ENCODE measurements at regions not wholly inside any gene's neighbourhood (a gene's known extent, or its start where the extent isn't known, plus 50 kb on each side); places are given as distances from the start of the nearest gene placed in this dataset.

GRCh38 chr7:12508005-12508404 lies 62.5 kb upstream of the SCIN start:
- TF ChIP-seq, protein P1, sequence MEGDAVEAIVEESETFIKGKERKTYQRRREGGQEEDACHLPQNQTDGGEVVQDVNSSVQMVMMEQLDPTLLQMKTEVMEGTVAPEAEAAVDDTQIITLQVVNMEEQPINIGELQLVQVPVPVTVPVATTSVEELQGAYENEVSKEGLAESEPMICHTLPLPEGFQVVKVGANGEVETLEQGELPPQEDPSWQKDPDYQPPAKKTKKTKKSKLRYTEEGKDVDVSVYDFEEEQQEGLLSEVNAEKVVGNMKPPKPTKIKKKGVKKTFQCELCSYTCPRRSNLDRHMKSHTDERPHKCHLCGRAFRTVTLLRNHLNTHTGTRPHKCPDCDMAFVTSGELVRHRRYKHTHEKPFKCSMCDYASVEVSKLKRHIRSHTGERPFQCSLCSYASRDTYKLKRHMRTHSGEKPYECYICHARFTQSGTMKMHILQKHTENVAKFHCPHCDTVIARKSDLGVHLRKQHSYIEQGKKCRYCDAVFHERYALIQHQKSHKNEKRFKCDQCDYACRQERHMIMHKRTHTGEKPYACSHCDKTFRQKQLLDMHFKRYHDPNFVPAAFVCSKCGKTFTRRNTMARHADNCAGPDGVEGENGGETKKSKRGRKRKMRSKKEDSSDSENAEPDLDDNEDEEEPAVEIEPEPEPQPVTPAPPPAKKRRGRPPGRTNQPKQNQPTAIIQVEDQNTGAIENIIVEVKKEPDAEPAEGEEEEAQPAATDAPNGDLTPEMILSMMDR (IDR thresholded peaks at IDR 0.05), result no peak
- TF ChIP-seq POLR2AphosphoS5 (IDR thresholded peaks at IDR 0.05), result no peak
- no peak for TF ChIP-seq POLR2A (IDR thresholded peaks at IDR 0.05)

All from stomach (tissue), 4 donors.